OCI-LY7 (cell line): ENCODE measurements at regions not wholly inside any gene's neighbourhood (a gene's known extent, or its start where the extent isn't known, plus 50 kb on each side); places are given as distances from the start of the nearest gene placed in this dataset.

Experiments used
- BruUV-seq: library from RNA; stranded (reverse); fragments of 400-500 nt; replicated peaks from 2 replicates; lab custom pipeline; 2021; lab: Mats Ljungman, UMichigan
- CTCF ChIA-PET: fragments of 300-600 bp; sonication (Branson Sonifier 250); formaldehyde crosslinking; loops from one replicate; lab custom pipeline; 2022; ENCODE audit warnings: antibody characterized with exemption; ENCODE audit not compliant: unreplicated experiment; lab: Charles Lee
- POLR2A ChIA-PET: fragments of 300-600 bp; sonication (Branson Sonifier 250); formaldehyde crosslinking; loops from one replicate; lab custom pipeline; 2022; ENCODE audit warnings: antibody characterized with exemption; lab: Charles Lee
- DNase-seq: peaks from one replicate; pipeline ENCODE4 v3.0.0-alpha.2; 2015; ENCODE audit warnings: low spot score
- H2AFZ ChIP-seq: fragments of 200-600 bp; sonication (generic), shearing (Covaris generic); 2 replicates; pipeline ENCODE4 v1.6.1; 2014; ENCODE audit warnings: mild to moderate bottlenecking, antibody characterized with exemption, low read length, moderate library complexity
- H3K27ac ChIP-seq: fragments of 200-600 bp; sonication (generic); 2 replicates; pipeline ENCODE4 v1.5.1; 2014; ENCODE audit warnings: mixed run types, low read depth, mild to moderate bottlenecking, moderate library complexity, low read length, inconsistent platforms; ENCODE audit not compliant: poor library complexity, severe bottlenecking
- H3K36me3 ChIP-seq: fragments of 200-600 bp; sonication (generic); 2 replicates; pipeline ENCODE4 v1.6.1; 2014; ENCODE audit warnings: mild to moderate bottlenecking, antibody characterized with exemption, low read length, moderate library complexity, mixed read lengths; ENCODE audit not compliant: insufficient read depth
- H3K4me1 ChIP-seq: fragments of 200-600 bp; sonication (generic); 2 replicates; pipeline ENCODE4 v1.5.1; 2014; ENCODE audit warnings: mild to moderate bottlenecking, low read length; ENCODE audit not compliant: insufficient read depth, poor library complexity, severe bottlenecking
- H3K4me2 ChIP-seq: fragments of 200-600 bp; sonication (generic); 2 replicates; pipeline ENCODE4 v1.6.1; 2014; ENCODE audit warnings: mild to moderate bottlenecking, low read length
- H3K4me3 ChIP-seq: fragments of 200-600 bp; sonication (generic); 2 replicates; pipeline ENCODE4 v1.5.1; 2014; ENCODE audit warnings: mild to moderate bottlenecking, low read depth, low read length; ENCODE audit not compliant: poor library complexity, severe bottlenecking
- H3K79me2 ChIP-seq: fragments of 200-600 bp; sonication (generic); 2 replicates; pipeline ENCODE4 v1.6.1; 2016; ENCODE audit warnings: low read depth, mild to moderate bottlenecking, low read length, moderate library complexity, mixed read lengths; ENCODE audit not compliant: insufficient read depth
- H3K9me2 ChIP-seq: fragments of 200-600 bp; sonication (generic); 2 replicates; pipeline ENCODE4 v1.6.1; 2016; ENCODE audit warnings: mild to moderate bottlenecking, low read length, mixed read lengths; ENCODE audit not compliant: insufficient read depth
- H3K9me3 ChIP-seq: fragments of 200-600 bp; sonication (generic); 2 replicates; pipeline ENCODE4 v1.6.1; 2014; ENCODE audit warnings: mild to moderate bottlenecking, mixed run types, low read length, mixed read lengths
- H4K20me1 ChIP-seq: fragments of 200-600 bp; sonication (generic); 2 replicates; pipeline ENCODE4 v1.6.1; 2014; ENCODE audit warnings: mild to moderate bottlenecking, antibody characterized with exemption, low read length, moderate library complexity, mixed read lengths; ENCODE audit not compliant: insufficient read depth
- EZH2phosphoT487 ChIP-seq: fragments of 200-600 bp; sonication (generic); IDR thresholded peaks from 2 replicates; pipeline ENCODE4 v1.6.1; 2018; ENCODE audit warnings: low read depth, borderline replicate concordance, mild to moderate bottlenecking, mixed run types, antibody characterized with exemption, low read length, moderate library complexity, mixed read lengths
- intact Hi-C: fragments of 100-400 bp; cut with micrococcal nuclease; formaldehyde crosslinking; loops from one replicate; pipeline ENCODE4 v1.10.0; 2022; ENCODE audit not compliant: unreplicated experiment
- TF ChIP-seq, protein P1 (sequence below): fragments of 200-600 bp; sonication (generic); conservative IDR thresholded peaks from 2 replicates; pipeline ENCODE4 v1.5.1; 2014; ENCODE audit warnings: mild to moderate bottlenecking, antibody characterized with exemption, low read length, moderate library complexity, mixed read lengths

DNA sequence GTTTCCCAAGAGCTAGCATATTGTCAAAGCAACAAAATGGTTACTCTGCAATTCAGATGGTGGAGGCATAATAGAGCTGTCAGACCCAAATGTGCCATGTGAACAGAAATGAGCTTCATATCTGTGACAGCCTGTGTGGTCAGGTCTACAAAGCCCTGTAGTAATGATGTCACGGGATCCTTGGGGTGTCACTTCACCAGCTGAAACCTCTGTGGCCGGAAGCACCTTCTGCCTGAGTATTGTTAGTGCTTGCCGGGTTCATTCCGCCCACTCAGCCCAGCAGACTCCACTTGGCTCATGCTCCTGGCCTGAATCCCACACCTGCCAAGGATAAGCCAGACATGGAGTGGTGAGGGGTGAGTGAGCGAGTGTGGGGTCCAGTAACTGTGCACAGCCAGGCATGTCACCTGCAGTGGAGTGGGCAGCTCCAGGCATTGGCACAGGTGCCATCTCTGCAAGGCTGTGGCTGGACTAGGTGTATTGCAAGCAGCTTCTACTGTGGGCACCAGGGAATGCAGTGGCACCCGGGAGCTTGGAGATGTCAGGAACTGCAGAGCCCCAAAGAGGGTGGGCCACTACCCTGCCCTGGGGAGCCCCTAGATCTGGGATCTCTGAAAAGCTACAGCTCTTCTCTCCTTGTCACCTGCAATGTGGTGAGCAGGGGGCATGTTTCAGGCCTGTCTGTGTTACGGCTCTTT lies 341.9 kb upstream of the CHRM2 start:
- 0 out of 2 replicates have a peak, but pooled peaks cover 7% of the 10 kb centered on the region for H3K9me3 ChIP-seq
- H4K20me1 ChIP-seq, result no peaks in the 10 kb centered on the region
- H2AFZ ChIP-seq, result no peak overlapping the region
- CTCF ChIA-PET, result no interaction called here
- H3K27ac ChIP-seq, result no peak overlapping the region
- no TSS peak for BruUV-seq
- H3K4me3 ChIP-seq, result no peak overlapping the region
- POLR2A ChIA-PET, result interaction anchor here (0.8 to 1.4 kb wide), 2 partner anchors 12 to 19 kb away, joined by 3 read pairs; no protein-coding TSS in a partner anchor
- no peaks in the 10 kb centered on the region for H3K36me3 ChIP-seq
- no peak overlapping the region for H3K4me2 ChIP-seq
- no peak for TF ChIP-seq EZH2phosphoT487
- TF ChIP-seq, protein P1, sequence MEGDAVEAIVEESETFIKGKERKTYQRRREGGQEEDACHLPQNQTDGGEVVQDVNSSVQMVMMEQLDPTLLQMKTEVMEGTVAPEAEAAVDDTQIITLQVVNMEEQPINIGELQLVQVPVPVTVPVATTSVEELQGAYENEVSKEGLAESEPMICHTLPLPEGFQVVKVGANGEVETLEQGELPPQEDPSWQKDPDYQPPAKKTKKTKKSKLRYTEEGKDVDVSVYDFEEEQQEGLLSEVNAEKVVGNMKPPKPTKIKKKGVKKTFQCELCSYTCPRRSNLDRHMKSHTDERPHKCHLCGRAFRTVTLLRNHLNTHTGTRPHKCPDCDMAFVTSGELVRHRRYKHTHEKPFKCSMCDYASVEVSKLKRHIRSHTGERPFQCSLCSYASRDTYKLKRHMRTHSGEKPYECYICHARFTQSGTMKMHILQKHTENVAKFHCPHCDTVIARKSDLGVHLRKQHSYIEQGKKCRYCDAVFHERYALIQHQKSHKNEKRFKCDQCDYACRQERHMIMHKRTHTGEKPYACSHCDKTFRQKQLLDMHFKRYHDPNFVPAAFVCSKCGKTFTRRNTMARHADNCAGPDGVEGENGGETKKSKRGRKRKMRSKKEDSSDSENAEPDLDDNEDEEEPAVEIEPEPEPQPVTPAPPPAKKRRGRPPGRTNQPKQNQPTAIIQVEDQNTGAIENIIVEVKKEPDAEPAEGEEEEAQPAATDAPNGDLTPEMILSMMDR, result no peak
- H3K9me2 ChIP-seq, result no peaks in the 10 kb centered on the region
- DNase-seq, result no peak
- intact Hi-C loops, result no loop called here
- no peaks in the 10 kb centered on the region for H3K79me2 ChIP-seq
- no peaks in the 10 kb centered on the region for H3K4me1 ChIP-seq

DNA sequence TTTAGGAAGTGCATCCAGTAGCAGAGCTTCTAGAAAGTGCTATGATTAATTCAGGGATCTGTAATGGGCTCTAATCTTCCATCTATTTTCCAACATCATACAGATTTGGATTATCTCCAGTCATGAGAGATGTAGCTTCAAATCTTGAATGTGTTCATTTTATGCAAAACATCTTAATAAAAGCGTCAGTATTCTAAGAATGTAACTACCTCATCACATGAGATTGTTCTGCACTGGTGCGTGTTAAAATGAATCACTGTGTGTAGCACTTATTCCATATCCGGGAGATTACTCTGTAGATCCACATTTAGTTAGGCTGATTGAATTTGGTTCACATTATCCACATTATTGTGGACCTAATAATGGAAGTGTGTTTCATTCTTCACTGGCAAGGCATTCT lies 344.9 kb upstream of the CHRM2 start:
- no peak overlapping the region for H3K4me2 ChIP-seq
- ChIA-PET CTCF (no interaction called here), POLR2A (interaction anchor here (0.6 to 1.1 kb wide), 3 partner anchors 22 to 211 kb away, joined by 3 to 4 read pairs (median 4); no protein-coding TSS in a partner anchor)
- H3K9me3 ChIP-seq, result 0 out of 2 replicates have a peak, but pooled peaks cover 7% of the 10 kb centered on the region
- H4K20me1 ChIP-seq, result no peaks in the 10 kb centered on the region
- H3K27ac ChIP-seq, result no peak overlapping the region
- TF ChIP-seq, protein P1, result no peak
- TF ChIP-seq EZH2phosphoT487, result no peak
- no peak overlapping the region for H2AFZ ChIP-seq
- BruUV-seq, result no TSS peak
- H3K4me3 ChIP-seq, result no peak overlapping the region
- no peaks in the 10 kb centered on the region for H3K4me1 ChIP-seq
- intact Hi-C loops, result no loop called here
- H3K79me2 ChIP-seq, result no peaks in the 10 kb centered on the region
- no peak for DNase-seq
- H3K36me3 ChIP-seq, result no peaks in the 10 kb centered on the region
- no peaks in the 10 kb centered on the region for H3K9me2 ChIP-seq

DNA sequence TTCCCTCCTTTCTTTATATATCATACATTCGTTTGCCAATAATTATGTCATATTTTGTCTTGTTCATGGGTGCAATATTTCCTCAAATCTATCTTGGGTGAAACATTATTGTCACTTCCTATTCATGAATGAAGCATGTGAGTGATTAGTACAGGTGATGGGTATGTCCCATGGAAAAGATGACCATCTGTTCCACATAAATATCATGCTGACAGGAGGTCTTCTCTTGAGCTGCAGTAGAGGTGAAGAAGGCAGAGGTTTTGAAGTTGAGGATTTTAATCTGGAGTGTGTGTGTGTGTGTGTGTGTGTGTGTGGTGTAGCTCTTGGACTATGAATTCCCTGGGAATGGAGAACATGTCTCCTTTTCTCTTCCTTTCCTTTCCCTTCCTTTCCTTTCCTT lies 350.5 kb upstream of the CHRM2 start:
- no TSS peak for BruUV-seq
- TF ChIP-seq, protein P1, result no peak
- no peak for TF ChIP-seq EZH2phosphoT487
- no peak for DNase-seq
- intact Hi-C loops, result no loop called here
- Histone ChIP-seq H3K27ac (no peak overlapping the region), H4K20me1 (no peaks in the 10 kb centered on the region), H3K9me2 (no peaks in the 10 kb centered on the region), H3K9me3 (no peaks in the 10 kb centered on the region), H3K4me2 (no peak overlapping the region), H3K4me1 (no peaks in the 10 kb centered on the region), H3K79me2 (no peaks in the 10 kb centered on the region), H3K36me3 (no peaks in the 10 kb centered on the region), H3K4me3 (no peak overlapping the region), H2AFZ (no peak overlapping the region)
- POLR2A ChIA-PET, result interaction anchor here (0.7 kb wide), 1 partner anchor 358 kb away, joined by 5 read pairs; no protein-coding TSS in a partner anchor
- CTCF ChIA-PET, result no interaction called here
